H1 (cell line): ENCODE measurements at regions not wholly inside any gene's neighbourhood (a gene's known extent, or its start where the extent isn't known, plus 50 kb on each side); places are given as distances from the start of the nearest gene placed in this dataset.

Source experiments
- CTCF ChIA-PET: fragments of 300-600 bp; sonication (Branson Sonifier 250); formaldehyde crosslinking; loops from one replicate; lab custom pipeline; 2021; ENCODE audit not compliant: partially characterized antibody; lab: Charles Lee
- POLR2A ChIA-PET: fragments of 300-600 bp; sonication (Branson Sonifier 250); formaldehyde crosslinking; loops from one replicate; lab custom pipeline; 2021; ENCODE audit warnings: inconsistent platforms; ENCODE audit not compliant: partially characterized antibody; lab: Charles Lee
- DNase-seq, 2 experiments: peaks; one replicate each; pipeline versions ENCODE4 v3.0.0 to v3.0.0-alpha.2; 2010 to 2022; ENCODE audit warnings: low spot score in 2 of 2, low read depth in 1 of 2, mixed read lengths in 1 of 2
- FAIRE-seq: peaks from 2 replicates; lab custom pipeline; 2011; peaks lifted over from hg19 to GRCh38; lab: Jason Lieb, UNC
- H2AFZ ChIP-seq: 2 replicates; pipeline ENCODE4 v1.8.1; 2012; ENCODE audit warnings: low read length, inconsistent platforms
- H2AK5ac ChIP-seq: 2 replicates; pipeline ENCODE4 v1.6.1; 2013; ENCODE audit warnings: low read depth, low read length
- H2BK120ac ChIP-seq: replicated peaks from 2 replicates; pipeline ENCODE3; 2013; ENCODE audit warnings: low read depth, low read length, inconsistent platforms
- H2BK12ac ChIP-seq: 2 replicates; pipeline ENCODE4 v1.6.1; 2013; ENCODE audit warnings: low read depth, low read length
- H2BK15ac ChIP-seq: 2 replicates; pipeline ENCODE4 v1.6.1; 2013; ENCODE audit warnings: low read length
- H2BK20ac ChIP-seq: 2 replicates; pipeline ENCODE4 v1.6.1; 2013; ENCODE audit warnings: low read length
- H2BK5ac ChIP-seq: 2 replicates; pipeline ENCODE4 v1.6.1; 2013; ENCODE audit warnings: low read depth, low read length
- H3K14ac ChIP-seq: 2 replicates; pipeline ENCODE4 v1.6.1; 2013; ENCODE audit warnings: inconsistent platforms; ENCODE audit not compliant: insufficient read length
- H3K18ac ChIP-seq: 2 replicates; pipeline ENCODE4 v1.6.1; 2013; ENCODE audit warnings: low read length; ENCODE audit errors: extremely low read depth
- H3K23ac ChIP-seq: 2 replicates; pipeline ENCODE4 v1.6.1; 2013; ENCODE audit warnings: inconsistent platforms; ENCODE audit not compliant: insufficient read length
- H3K23me2 ChIP-seq: 2 replicates; pipeline ENCODE4 v1.6.1; 2013; ENCODE audit warnings: low read depth, low read length
- H3K27ac ChIP-seq: 2 replicates; pipeline ENCODE4 v1.6.1; 2011; ENCODE audit warnings: low read depth, low read length, inconsistent platforms
- H3K27me3 ChIP-seq, 4 experiments: replicated peaks in 1 of 4; 1 replicate in 1 of 4; 2 replicates in 3 of 4; pipeline versions ENCODE4 v1.6.1 to v1.8.1; 2011 to 2013; ENCODE audit warnings: low read length in 3 of 4, mild to moderate bottlenecking in 3 of 4, inconsistent platforms in 2 of 4, mixed read lengths in 2 of 4, moderate library complexity in 1 of 4; ENCODE audit not compliant: control insufficient read depth in 3 of 4, insufficient read depth in 3 of 4; ENCODE audit errors: extremely low read depth in 1 of 4
- H3K36me3 ChIP-seq, 4 experiments: 2 replicates each; pipeline versions ENCODE4 v1.6.1 to v1.8.1; 2011 to 2013; ENCODE audit warnings: mild to moderate bottlenecking in 4 of 4, low read length in 3 of 4, moderate library complexity in 2 of 4, control low read depth in 1 of 4, inconsistent platforms in 1 of 4; ENCODE audit not compliant: insufficient read depth in 4 of 4, control insufficient read depth in 2 of 4
- H3K4ac ChIP-seq: replicated peaks from 2 replicates; pipeline ENCODE3; 2013; ENCODE audit warnings: low read length, low read depth, mixed read lengths, inconsistent platforms; ENCODE audit not compliant: insufficient read length
- H3K4me1 ChIP-seq, 4 experiments: replicated peaks in 1 of 4; 1 replicate in 1 of 4; 2 replicates in 3 of 4; pipeline versions ENCODE4 v1.6.1 to v1.8.1; 2011 to 2013; ENCODE audit warnings: low read length in 3 of 4, inconsistent platforms in 2 of 4, mixed read lengths in 1 of 4; ENCODE audit not compliant: insufficient read depth in 4 of 4, control insufficient read depth in 3 of 4
- H3K4me2 ChIP-seq, 2 experiments: 2 replicates each; pipeline versions ENCODE4 v1.6.1 to v1.8.1; 2011 to 2013; ENCODE audit warnings: low read depth in 2 of 2, low read length in 2 of 2, control low read depth in 1 of 2, inconsistent platforms in 1 of 2, mild to moderate bottlenecking in 1 of 2; ENCODE audit not compliant: insufficient read depth in 1 of 2
- H3K4me3 ChIP-seq, 4 experiments: fragments of 200-600, 300-600 bp in 1 of 4; sonication (generic), shearing (Covaris generic), sonication (Bioruptor Twin) in 1 of 4; 2 replicates each; pipeline versions ENCODE4 v1.5.1 to v1.8.1; 2011 to 2016; ENCODE audit warnings: low read length in 4 of 4, low read depth in 3 of 4, control low read depth in 2 of 4, inconsistent platforms in 2 of 4, mild to moderate bottlenecking in 2 of 4, mixed read lengths in 1 of 4, moderate library complexity in 1 of 4; ENCODE audit not compliant: insufficient read depth in 2 of 4; ENCODE audit errors: extremely low read depth in 1 of 4
- H3K56ac ChIP-seq: replicated peaks from 2 replicates; pipeline ENCODE3; 2013; ENCODE audit warnings: low read depth, mild to moderate bottlenecking, mixed read lengths, low read length, inconsistent platforms; ENCODE audit not compliant: insufficient read length
- H3K79me1 ChIP-seq: 2 replicates; pipeline ENCODE4 v1.6.1; 2013; ENCODE audit warnings: low read depth, low read length, control low read depth
- H3K79me2 ChIP-seq, 2 experiments: 2 replicates each; pipeline versions ENCODE4 v1.6.1 to v1.8.1; 2012 to 2013; ENCODE audit warnings: low read length in 2 of 2, mild to moderate bottlenecking in 2 of 2, inconsistent platforms in 1 of 2; ENCODE audit not compliant: insufficient read depth in 2 of 2, control insufficient read depth in 1 of 2
- H3K9ac ChIP-seq, 4 experiments: replicated peaks in 1 of 4; 1 replicate in 1 of 4; 2 replicates in 3 of 4; pipeline versions ENCODE4 v1.6.1 to v1.8.1; 2011 to 2013; ENCODE audit warnings: low read depth in 3 of 4, low read length in 3 of 4, control low read depth in 2 of 4, mild to moderate bottlenecking in 2 of 4, moderate library complexity in 2 of 4, inconsistent platforms in 1 of 4; ENCODE audit errors: extremely low read depth in 1 of 4
- H3K9me3 ChIP-seq, 2 experiments: 2 replicates each; pipeline versions ENCODE4 v1.6.1 to v1.8.1; 2012 to 2013; ENCODE audit warnings: mild to moderate bottlenecking in 2 of 2, moderate library complexity in 2 of 2, control low read depth in 1 of 2, inconsistent platforms in 1 of 2, low read depth in 1 of 2, low read length in 1 of 2, mixed read lengths in 1 of 2; ENCODE audit not compliant: insufficient read depth in 2 of 2
- H4K20me1 ChIP-seq, 2 experiments: replicated peaks in 1 of 2; 2 replicates each; pipeline versions ENCODE3 to v1.8.1; 2011 to 2013; ENCODE audit warnings: inconsistent platforms in 2 of 2, low read length in 2 of 2, mild to moderate bottlenecking in 1 of 2; ENCODE audit not compliant: insufficient read depth in 2 of 2, control insufficient read depth in 1 of 2
- H4K5ac ChIP-seq: 2 replicates; pipeline ENCODE4 v1.6.1; 2013; ENCODE audit warnings: low read length, low read depth, mixed read lengths, inconsistent platforms; ENCODE audit not compliant: insufficient read length
- H4K8ac ChIP-seq: 2 replicates; pipeline ENCODE4 v1.8.0; 2013; ENCODE audit warnings: mild to moderate bottlenecking, moderate library complexity, low read length, inconsistent platforms; ENCODE audit not compliant: insufficient read depth; ENCODE audit errors: extremely low read depth
- H4K91ac ChIP-seq: replicated peaks from 2 replicates; pipeline ENCODE3; 2013; ENCODE audit warnings: low read length, mixed read lengths, inconsistent platforms; ENCODE audit not compliant: insufficient read length
- ASH2L ChIP-seq: fragments of 200-600, 300-600 bp; sonication (generic); IDR thresholded peaks from one replicate; pipeline ENCODE4 v1.7.1; 2017; ENCODE audit warnings: low read length
- CEBPB ChIP-seq: IDR thresholded peaks from 2 replicates; pipeline ENCODE4 v1.6.1; 2012; ENCODE audit warnings: low read depth, low read length
- CTCF ChIP-seq, 3 experiments: IDR thresholded peaks; 1 replicate in 2 of 3; 2 replicates in 1 of 3; pipeline versions ENCODE4 v1.5.1 to v1.6.1; 2011; ENCODE audit warnings: low read length in 3 of 3, mild to moderate bottlenecking in 3 of 3, inconsistent platforms in 2 of 3, low read depth in 1 of 3, moderate library complexity in 1 of 3; ENCODE audit not compliant: insufficient read depth in 1 of 3; ENCODE audit errors: control extremely low read depth in 1 of 3
- FOSL1 ChIP-seq: IDR thresholded peaks from 2 replicates; pipeline ENCODE4 v1.6.1; 2011; ENCODE audit warnings: mild to moderate bottlenecking, low read depth, low read length, moderate library complexity; ENCODE audit not compliant: insufficient read depth
- JUN ChIP-seq: IDR thresholded peaks from 2 replicates; pipeline ENCODE4 v1.6.1; 2011; ENCODE audit warnings: low read depth, mild to moderate bottlenecking, improper control_type of control experiment, low read length
- NANOG ChIP-seq: IDR thresholded peaks from 2 replicates; pipeline ENCODE4 v1.6.1; 2011; ENCODE audit warnings: low read length, low read depth, mild to moderate bottlenecking, inconsistent platforms; ENCODE audit not compliant: insufficient read depth, poor library complexity, severe bottlenecking
- POLR2AphosphoS5 ChIP-seq: IDR thresholded peaks from 2 replicates; pipeline ENCODE4 v1.6.1; 2011; ENCODE audit warnings: low read depth, low read length
- POU5F1 ChIP-seq: IDR thresholded peaks from 2 replicates; pipeline ENCODE4 v1.6.1; 2011; ENCODE audit warnings: low read depth, mild to moderate bottlenecking, low read length, moderate library complexity
- SIX5 ChIP-seq: IDR thresholded peaks from 2 replicates; pipeline ENCODE4 v1.6.1; 2011; ENCODE audit warnings: mild to moderate bottlenecking, low read depth, low read length
- SUZ12 ChIP-seq: fragments of 200-600 bp; sonication (generic); IDR thresholded peaks from 2 replicates; pipeline ENCODE4 v1.6.1; 2012; ENCODE audit warnings: mild to moderate bottlenecking, inconsistent platforms, low read length, moderate library complexity, mixed read lengths
- TEAD4 ChIP-seq: IDR thresholded peaks from 2 replicates; pipeline ENCODE4 v1.6.1; 2012; ENCODE audit warnings: low read depth, low read length, inconsistent platforms, mixed read lengths
- USF2 ChIP-seq: IDR thresholded peaks from 2 replicates; pipeline ENCODE4 v1.6.1; 2011; ENCODE audit warnings: low read length, improper control_type of control experiment
- WGBS, 2 experiments: shearing (Covaris generic) in 1 of 2; methylation state at CpG; one replicate each; pipeline versions ENCODE4 v1.1.6 to v1.1.7; 2013 to 2015; ENCODE audit warnings: low lambda C conversion rate in 2 of 2, mixed read lengths in 2 of 2, inconsistent platforms in 1 of 2, low coverage in 1 of 2, missing lambda C conversion rate in 1 of 2; ENCODE audit not compliant: insufficient replicate concordance in 2 of 2, insufficient coverage in 1 of 2, insufficient read length in 1 of 2; ENCODE audit errors: extremely low coverage in 1 of 2, missing lambda C conversion rate in 1 of 2; 5-methylcytosine and 5-hydroxymethylcytosine counted together

DNA sequence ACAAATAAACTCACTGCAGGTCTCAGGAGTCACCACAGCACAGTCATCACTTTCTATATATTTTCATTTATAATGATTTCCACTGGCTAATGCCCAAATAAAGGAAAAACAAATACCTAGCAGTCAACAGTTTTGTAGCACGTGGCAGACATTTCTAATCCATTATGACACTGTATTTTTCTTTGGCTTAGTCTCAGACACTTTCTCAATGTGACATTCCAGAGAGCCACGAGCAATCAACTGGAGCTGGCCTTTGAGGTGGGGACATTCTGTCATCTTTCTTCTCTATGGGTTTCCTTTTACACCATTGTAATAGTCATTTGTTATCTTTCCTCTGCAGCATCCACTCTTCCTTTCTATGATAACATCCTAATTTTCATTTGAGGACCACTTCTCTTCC, 119.7 kb downstream of the WNT5A start:
- H3K14ac ChIP-seq, result no peak overlapping the region
- H4K20me1 ChIP-seq, result no peaks in the 10 kb centered on the region
- H3K9ac ChIP-seq, result no peak overlapping the region
- H2BK15ac ChIP-seq, result no peak overlapping the region
- no peak overlapping the region for H2AFZ ChIP-seq
- H3K4me1 ChIP-seq, result no peaks in the 10 kb centered on the region
- H2BK12ac ChIP-seq, result no peak overlapping the region
- no peak for FAIRE-seq
- no peak overlapping the region for H4K5ac ChIP-seq
- CTCF ChIA-PET, result no interaction called here
- H3K4ac ChIP-seq, result no peak overlapping the region
- H3K79me2 ChIP-seq, result no peaks in the 10 kb centered on the region
- no peak overlapping the region for H3K56ac ChIP-seq
- no peak overlapping the region for H3K23ac ChIP-seq
- no peaks in the 10 kb centered on the region for H3K27me3 ChIP-seq
- 100% methylated on average over 2 of the region's 2 CpGs; no CpG with 5 or more reads in 1 of the 2 experiments for WGBS, 2 experiments
- H2BK20ac ChIP-seq, result no peak overlapping the region
- DNase-seq, result no peak
- no peak overlapping the region for H3K27ac ChIP-seq
- H3K18ac ChIP-seq, result no peak overlapping the region
- no peaks in the 10 kb centered on the region for H3K79me1 ChIP-seq
- H3K36me3 ChIP-seq, result no peaks in the 10 kb centered on the region
- H2BK120ac ChIP-seq, result no peak overlapping the region
- H2BK5ac ChIP-seq, result no peak overlapping the region
- H3K23me2 ChIP-seq, result no peaks in the 10 kb centered on the region; the same call in 1 of the 2 replicates
- no peaks in the 10 kb centered on the region for H3K9me3 ChIP-seq
- no peak overlapping the region for H3K4me3 ChIP-seq
- no peak overlapping the region for H3K4me2 ChIP-seq
- no peak overlapping the region for H2AK5ac ChIP-seq
- no peak overlapping the region for H4K8ac ChIP-seq
- H4K91ac ChIP-seq, result no peak overlapping the region
- POLR2A ChIA-PET, result no interaction called here
- TF ChIP-seq CEBPB (no peak), SIX5 (no peak), NANOG (no peak), TEAD4 (no peak), ASH2L (no peak), FOSL1 (no peak), POU5F1 (no peak), SUZ12 (no peak), JUN (no peak), POLR2AphosphoS5 (no peak), CTCF (IDR thresholded peaks at IDR 0.05; ENCODE audit: control extremely low read depth in 1 of 3, insufficient read depth in 1 of 3, low read depth in 1 of 3, low read length in 3 of 3) (no peak), USF2 (no peak)
